ENCODE measurements at regions not wholly inside any gene's neighbourhood (a gene's known extent, or its start where the extent isn't known, plus 50 kb on each side); places are given as distances from the start of the nearest gene placed in this dataset.
"Not testable (repeated sequence)": the region's sequence is repeated elsewhere in the genome, so short reads cannot be mapped to it uniquely, and the experiment has no call there.

DNA sequence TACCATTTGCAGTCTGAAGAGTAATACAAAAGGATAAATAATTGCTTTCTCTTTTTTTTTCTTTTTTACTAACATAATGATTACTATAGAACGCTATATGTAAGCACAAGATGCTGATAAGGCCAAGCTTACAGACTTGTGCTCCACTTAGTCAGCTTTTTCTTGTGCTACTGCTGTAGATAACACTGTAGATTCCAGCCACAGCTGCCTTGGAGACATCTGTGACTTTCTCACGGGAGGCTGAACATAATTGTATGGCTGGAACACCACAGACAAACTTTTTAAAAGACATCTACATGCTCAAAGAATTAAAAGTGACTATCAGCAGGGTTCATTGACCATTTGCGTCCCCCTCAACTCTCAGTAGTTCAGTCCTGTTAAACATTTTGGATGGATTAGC, 381.7 kb upstream of the AMOT start:
- Mint-ChIP-seq H3K27ac (no peak overlapping the region), H3K4me3 (no peak overlapping the region), H3K9me3 (ENCODE audit: low read depth) (no peaks in the 10 kb centered on the region), H3K27me3 (no peaks in the 10 kb centered on the region), H3K36me3 (ENCODE audit: low read depth) (no peaks in the 10 kb centered on the region), H3K4me1 (no peaks in the 10 kb centered on the region)
- intact Hi-C loops (cut with DNase I, micrococcal nuclease) = no loop called here
- ChIA-PET POLR2A (no interaction called here), CTCF (no interaction called here)
- DNase-seq (no peak), ATAC-seq (no peak)

- H3K4me3 Mint-ChIP-seq = no peak overlapping the region
- ChIA-PET POLR2A (no interaction called here), CTCF (no interaction called here)
- H3K27ac Mint-ChIP-seq = no peak overlapping the region
- no peaks in the 10 kb centered on the region for H3K36me3 Mint-ChIP-seq (ENCODE audit: low read depth)
- ATAC-seq (no peak), DNase-seq (no peak)
- H3K9me3 Mint-ChIP-seq (ENCODE audit: low read depth) = no peaks in the 10 kb centered on the region
- no peaks in the 10 kb centered on the region for H3K4me1 Mint-ChIP-seq
- H3K27me3 Mint-ChIP-seq = no peaks in the 10 kb centered on the region
- intact Hi-C loops (cut with DNase I, micrococcal nuclease) = no loop called here
Measured at GRCh38 chrX:113212052-113212451, 371.4 kb upstream of the AMOT start.

DNA sequence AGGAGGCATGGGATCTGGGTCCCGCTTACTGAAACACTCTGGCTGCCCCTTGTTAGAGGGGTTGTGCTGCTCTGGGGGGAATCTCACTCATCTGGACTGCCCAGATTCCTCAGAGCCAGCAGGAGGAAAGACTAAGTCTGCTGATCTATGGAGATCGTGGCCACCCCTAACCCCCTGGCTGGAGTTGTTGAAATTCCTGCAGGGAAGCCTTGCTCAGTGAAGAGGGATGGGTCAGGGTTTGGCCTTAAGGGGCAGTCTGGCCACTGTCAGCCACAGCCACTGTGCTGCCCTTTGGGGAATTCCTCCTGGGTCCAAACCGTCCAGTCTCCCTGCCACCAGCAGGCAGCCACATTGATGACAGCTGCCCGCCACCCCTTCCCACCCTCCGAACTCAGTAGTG, 362.0 kb upstream of the AMOT start:
- H3K27ac Mint-ChIP-seq = no peak overlapping the region
- intact Hi-C loops (cut with DNase I, micrococcal nuclease) = no loop called here
- no peaks in the 10 kb centered on the region for H3K36me3 Mint-ChIP-seq (ENCODE audit: low read depth)
- H3K4me1 Mint-ChIP-seq = no peaks in the 10 kb centered on the region
- H3K27me3 Mint-ChIP-seq = no peaks in the 10 kb centered on the region
- DNase-seq (no peak), ATAC-seq (no peak)
- peaks cover 3% of the 10 kb centered on the region for H3K9me3 Mint-ChIP-seq (ENCODE audit: low read depth)
- H3K4me3 Mint-ChIP-seq = no peak overlapping the region
- POLR2A ChIA-PET = no interaction called here
- CTCF ChIA-PET = interaction anchor here (0.6 kb wide), 1 partner anchor 473 kb away, joined by 3 read pairs; no protein-coding TSS in a partner anchor

DNA sequence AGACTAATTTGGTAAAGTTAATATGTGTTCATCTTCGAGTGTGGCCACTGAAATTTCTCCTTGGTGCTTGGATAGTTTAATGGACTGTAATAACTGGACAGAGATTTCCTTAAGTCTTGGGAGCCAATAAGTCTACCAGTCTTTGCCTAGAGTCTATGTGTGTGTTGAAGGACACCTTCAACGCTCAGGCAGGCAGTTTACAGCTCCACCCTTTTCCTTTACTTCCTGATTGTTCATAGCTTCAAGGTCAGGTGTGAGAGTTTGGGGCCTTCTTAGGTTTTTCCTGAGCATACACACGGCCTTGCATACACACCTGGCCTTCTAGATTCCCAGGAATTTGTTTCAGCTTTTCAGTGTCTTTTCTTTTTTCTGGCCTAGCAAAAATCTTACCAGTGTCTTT, 355.3 kb upstream of the AMOT start:
- CTCF ChIA-PET = interaction anchor here (0.6 kb wide), 1 partner anchor 1439 kb away, joined by 3 read pairs; no protein-coding TSS in a partner anchor
- POLR2A ChIA-PET = no interaction called here
- H3K9me3 Mint-ChIP-seq (ENCODE audit: low read depth) = peaks cover 3% of the 10 kb centered on the region
- intact Hi-C loops (cut with DNase I, micrococcal nuclease) = no loop called here
- no peak overlapping the region for H3K27ac Mint-ChIP-seq
- DNase-seq = no peak
- H3K4me3 Mint-ChIP-seq = no peak overlapping the region
- H3K36me3 Mint-ChIP-seq (ENCODE audit: low read depth) = no peaks in the 10 kb centered on the region
- no peak for ATAC-seq
- H3K27me3 Mint-ChIP-seq = no peaks in the 10 kb centered on the region
- H3K4me1 Mint-ChIP-seq = no peaks in the 10 kb centered on the region

DNA sequence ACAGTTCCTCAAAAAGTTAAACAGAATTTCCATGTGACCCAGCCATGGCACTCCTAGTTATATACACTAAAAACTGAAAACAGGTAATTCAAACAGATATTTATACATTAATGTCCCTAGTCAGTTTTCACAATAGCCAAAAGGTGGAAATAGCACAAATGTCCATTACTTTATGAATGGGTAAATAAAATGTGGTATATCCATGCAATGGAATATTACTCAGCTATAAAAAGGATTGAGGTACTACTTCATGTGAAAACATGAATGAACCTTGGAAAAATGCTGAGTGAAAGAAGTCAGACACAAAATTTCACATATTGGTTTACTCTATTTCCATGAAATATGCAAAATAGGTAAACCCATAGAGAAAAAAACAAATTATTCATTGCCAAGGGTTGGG, 351.8 kb upstream of the AMOT start:
- CTCF ChIA-PET = no interaction called here

GRCh38 chrX:113157496-113157895, 316.9 kb upstream of the AMOT start:
- Mint-ChIP-seq H3K36me3 (ENCODE audit: low read depth) (no peaks in the 10 kb centered on the region), H3K4me3 (no peak overlapping the region), H3K27ac (no peak overlapping the region), H3K4me1 (no peaks in the 10 kb centered on the region), H3K27me3 (no peaks in the 10 kb centered on the region), H3K9me3 (ENCODE audit: low read depth) (peaks cover 11% of the 10 kb centered on the region)
- no peak for DNase-seq
- no peak for ATAC-seq
- POLR2A ChIA-PET = no interaction called here
- CTCF ChIA-PET = no interaction called here
- intact Hi-C loops (cut with DNase I, micrococcal nuclease) = no loop called here

More for the DNA sequence above, 351.8 kb upstream of the AMOT start:
- POLR2A ChIA-PET = no interaction called here
- intact Hi-C loops (cut with DNase I, micrococcal nuclease) = no loop called here
- ATAC-seq (no peak), DNase-seq (no peak)
- H3K36me3 Mint-ChIP-seq (ENCODE audit: low read depth) = no peaks in the 10 kb centered on the region
- H3K9me3 Mint-ChIP-seq (ENCODE audit: low read depth) = no peaks in the 10 kb centered on the region
- H3K4me1 Mint-ChIP-seq = no peaks in the 10 kb centered on the region
- H3K4me3 Mint-ChIP-seq = no peak overlapping the region
- no peak overlapping the region for H3K27ac Mint-ChIP-seq
- no peaks in the 10 kb centered on the region for H3K27me3 Mint-ChIP-seq

GRCh38 chrX:113154315-113154714, 313.7 kb upstream of the AMOT start:
- H3K27ac Mint-ChIP-seq; POLR2A ChIA-PET; CTCF ChIA-PET; DNase-seq; H3K4me3 Mint-ChIP-seq; intact Hi-C loops (cut with DNase I, micrococcal nuclease); H3K27me3 Mint-ChIP-seq; H3K4me1 Mint-ChIP-seq; H3K36me3 Mint-ChIP-seq (ENCODE audit: low read depth); H3K9me3 Mint-ChIP-seq (ENCODE audit: low read depth); ATAC-seq: not testable (repeated sequence)

DNA sequence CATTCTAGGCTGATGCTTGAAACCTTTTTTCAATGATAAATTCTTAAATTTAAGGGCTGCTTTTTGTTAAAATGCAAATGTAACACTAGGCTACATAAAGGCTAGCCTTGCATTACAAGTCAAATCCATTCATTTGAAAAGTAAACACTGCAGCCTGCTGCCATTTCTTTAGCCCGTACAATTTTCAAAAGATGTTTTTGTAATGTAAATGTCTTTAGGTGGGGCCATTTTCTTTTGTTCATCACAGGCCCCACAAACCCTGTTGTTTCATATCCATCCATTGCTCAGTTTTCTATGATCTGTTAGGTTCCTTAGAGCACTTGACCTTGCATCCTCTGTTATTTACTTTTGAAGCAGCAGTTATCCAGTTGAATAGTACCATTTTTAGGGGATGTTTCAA, 296.2 kb upstream of the AMOT start:
- CTCF ChIA-PET = no interaction called here
- Mint-ChIP-seq H3K27me3 (no peaks in the 10 kb centered on the region), H3K27ac (no peak overlapping the region), H3K4me3 (no peak overlapping the region), H3K4me1 (no peaks in the 10 kb centered on the region), H3K9me3 (ENCODE audit: low read depth) (no peaks in the 10 kb centered on the region), H3K36me3 (ENCODE audit: low read depth) (no peaks in the 10 kb centered on the region)
- POLR2A ChIA-PET = no interaction called here
- intact Hi-C loops (cut with DNase I, micrococcal nuclease) = no loop called here
- ATAC-seq (no peak), DNase-seq (no peak)

DNA sequence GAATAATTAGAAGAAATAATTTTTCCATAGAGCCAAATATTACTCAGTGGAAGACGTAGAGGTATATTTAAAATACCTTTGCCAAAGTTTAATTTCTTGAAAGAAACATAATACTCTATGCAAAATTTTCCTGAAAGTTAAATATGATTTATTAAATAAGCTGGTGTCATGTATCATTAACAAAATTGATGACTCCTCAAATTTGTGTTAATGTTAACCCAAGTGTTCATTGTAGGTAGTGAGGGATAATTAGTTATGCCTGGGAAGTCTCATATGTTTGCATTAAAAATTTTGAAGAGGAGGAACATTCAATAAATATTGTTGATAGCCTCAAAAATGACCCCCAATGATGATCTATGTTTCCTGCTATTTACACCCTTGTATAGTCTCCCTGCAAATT, 292.7 kb upstream of the AMOT start:
- no peaks in the 10 kb centered on the region for H3K4me1 Mint-ChIP-seq
- H3K4me3 Mint-ChIP-seq = no peak overlapping the region
- CTCF ChIA-PET = no interaction called here
- intact Hi-C loops (cut with DNase I, micrococcal nuclease) = no loop called here
- no peak for ATAC-seq
- H3K27me3 Mint-ChIP-seq = no peaks in the 10 kb centered on the region
- no peaks in the 10 kb centered on the region for H3K9me3 Mint-ChIP-seq (ENCODE audit: low read depth)
- DNase-seq = no peak
- POLR2A ChIA-PET = no interaction called here
- H3K27ac Mint-ChIP-seq = no peak overlapping the region
- H3K36me3 Mint-ChIP-seq (ENCODE audit: low read depth) = no peaks in the 10 kb centered on the region

DNA sequence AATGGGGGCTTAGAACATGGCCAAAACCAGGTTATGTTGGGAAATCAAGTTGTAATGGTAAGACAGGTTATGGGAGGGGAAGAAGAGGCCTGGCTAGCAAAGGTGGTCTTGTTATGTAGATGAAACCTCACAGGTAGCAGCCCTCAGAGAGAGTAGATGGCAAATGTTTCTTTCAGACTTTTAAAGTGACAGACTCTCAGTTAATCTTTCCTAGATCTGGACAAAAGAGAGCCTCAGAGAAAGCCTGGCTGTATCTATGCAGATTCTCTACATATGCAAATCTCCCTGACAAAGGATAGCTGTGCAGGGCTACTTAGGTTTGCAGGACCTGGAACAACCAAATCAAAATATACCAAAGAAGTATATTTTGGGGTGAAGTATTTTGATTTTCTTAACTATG, 284.1 kb upstream of the AMOT start:
- intact Hi-C loops (cut with DNase I, micrococcal nuclease) = no loop called here
- Mint-ChIP-seq H3K9me3 (ENCODE audit: low read depth) (peaks cover 2% of the 10 kb centered on the region), H3K27ac (no peak overlapping the region), H3K4me3 (no peak overlapping the region), H3K36me3 (ENCODE audit: low read depth) (no peaks in the 10 kb centered on the region), H3K4me1 (no peaks in the 10 kb centered on the region), H3K27me3 (no peaks in the 10 kb centered on the region)
- ATAC-seq = no peak
- CTCF ChIA-PET = no interaction called here
- no peak for DNase-seq
- POLR2A ChIA-PET = no interaction called here

DNA sequence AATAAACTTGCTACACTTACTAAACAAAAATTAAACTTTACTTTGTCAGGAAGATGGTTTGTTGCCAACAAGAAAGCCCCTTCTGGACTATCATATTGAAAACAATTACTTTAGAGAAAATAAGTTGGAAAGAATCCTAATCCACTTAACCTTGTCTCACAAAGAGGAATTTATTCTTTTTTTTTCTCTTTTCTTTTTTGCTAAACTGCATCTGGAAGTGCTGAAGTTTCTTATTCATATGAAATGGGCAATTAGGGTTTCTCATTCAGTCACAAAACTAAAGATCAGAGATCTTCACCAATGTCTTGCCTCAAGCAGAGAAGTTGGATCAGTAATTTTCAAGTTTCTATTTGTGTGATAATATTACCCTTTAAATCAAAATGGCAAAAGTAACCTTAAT, 234.9 kb upstream of the AMOT start:
- no peak overlapping the region for H3K27ac Mint-ChIP-seq
- ChIA-PET POLR2A (no interaction called here), CTCF (no interaction called here)
- H3K9me3 Mint-ChIP-seq (ENCODE audit: low read depth) = peaks cover 3% of the 10 kb centered on the region
- H3K4me1 Mint-ChIP-seq = no peaks in the 10 kb centered on the region
- H3K36me3 Mint-ChIP-seq (ENCODE audit: low read depth) = no peaks in the 10 kb centered on the region
- no peak for DNase-seq
- no peak for ATAC-seq
- intact Hi-C loops (cut with DNase I, micrococcal nuclease) = no loop called here
- no peaks in the 10 kb centered on the region for H3K27me3 Mint-ChIP-seq
- H3K4me3 Mint-ChIP-seq = no peak overlapping the region

GRCh38 chrX:113059714-113060113, 219.1 kb upstream of the AMOT start:
- ChIA-PET CTCF (no interaction called here), POLR2A (no interaction called here)
- intact Hi-C loops (cut with DNase I, micrococcal nuclease) = no loop called here
- DNase-seq = no peak
- no peak for ATAC-seq
- Mint-ChIP-seq H3K9me3 (ENCODE audit: low read depth) (no peaks in the 10 kb centered on the region), H3K36me3 (ENCODE audit: low read depth) (no peaks in the 10 kb centered on the region), H3K27ac (no peak overlapping the region), H3K4me3 (no peak overlapping the region), H3K4me1 (no peaks in the 10 kb centered on the region), H3K27me3 (no peaks in the 10 kb centered on the region)

DNA sequence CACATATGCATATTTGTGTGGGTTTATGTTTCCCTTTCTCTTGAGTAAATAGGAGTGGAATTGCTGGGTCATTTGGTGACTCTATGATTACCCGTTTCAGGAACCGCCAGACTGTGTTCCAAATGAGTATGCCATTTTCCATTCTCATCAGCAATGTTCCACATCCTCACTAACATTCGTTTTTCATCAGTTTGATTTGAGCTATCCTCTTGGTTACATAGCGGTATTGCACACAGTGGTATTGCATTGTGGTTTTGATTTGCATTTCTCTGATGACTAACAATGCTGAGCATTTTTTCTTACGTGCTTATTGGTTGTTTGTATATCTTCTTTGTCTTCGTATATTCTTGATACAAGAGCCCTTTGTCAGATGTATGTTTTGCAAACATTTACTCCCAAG, 218.0 kb upstream of the AMOT start:
- no peak overlapping the region for H3K27ac Mint-ChIP-seq
- H3K4me3 Mint-ChIP-seq = no peak overlapping the region
- CTCF ChIA-PET = no interaction called here
- H3K4me1 Mint-ChIP-seq = no peaks in the 10 kb centered on the region
- no peaks in the 10 kb centered on the region for H3K9me3 Mint-ChIP-seq (ENCODE audit: low read depth)
- ATAC-seq (no peak), DNase-seq (no peak)
- POLR2A ChIA-PET = no interaction called here
- no peaks in the 10 kb centered on the region for H3K27me3 Mint-ChIP-seq
- intact Hi-C loops (cut with DNase I, micrococcal nuclease) = no loop called here
- no peaks in the 10 kb centered on the region for H3K36me3 Mint-ChIP-seq (ENCODE audit: low read depth)

Data from activated CD4-positive, alpha-beta T cell treated with anti-CD3 and anti-CD28 coated beads for 36 hours (primary cell).